LNCAP (cell line): ENCODE measurements at regions not wholly inside any gene's neighbourhood (a gene's known extent, or its start where the extent isn't known, plus 50 kb on each side); places are given as distances from the start of the nearest gene placed in this dataset.

ENCODE experiments used
- CTCF ChIP-seq: fragments of 450-650 bp; IDR thresholded peaks from 2 replicates; pipeline ENCODE4 v1.5.1; 2017; ENCODE audit warnings: mild to moderate bottlenecking

DNA sequence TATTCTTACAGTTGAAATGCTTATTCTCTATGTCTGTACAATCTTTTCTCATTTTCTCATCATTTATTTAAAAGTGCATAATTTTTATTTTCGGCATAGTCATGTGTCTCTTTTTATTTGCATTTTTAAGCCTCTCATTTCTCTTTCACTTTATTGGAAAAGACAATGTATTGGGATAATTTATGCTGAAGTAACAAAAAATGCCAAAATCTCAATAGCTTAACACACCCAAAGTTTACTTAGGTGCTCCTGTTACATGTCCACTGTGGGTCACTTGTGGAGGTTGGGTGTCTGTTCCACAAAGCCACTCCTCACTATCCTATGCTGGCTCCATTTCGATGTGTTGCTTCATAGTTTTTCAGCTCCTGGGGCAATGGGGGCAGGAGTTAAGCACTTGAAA lies 638.7 kb downstream of the CD109 start:
- TF ChIP-seq CTCF = no peak

DNA sequence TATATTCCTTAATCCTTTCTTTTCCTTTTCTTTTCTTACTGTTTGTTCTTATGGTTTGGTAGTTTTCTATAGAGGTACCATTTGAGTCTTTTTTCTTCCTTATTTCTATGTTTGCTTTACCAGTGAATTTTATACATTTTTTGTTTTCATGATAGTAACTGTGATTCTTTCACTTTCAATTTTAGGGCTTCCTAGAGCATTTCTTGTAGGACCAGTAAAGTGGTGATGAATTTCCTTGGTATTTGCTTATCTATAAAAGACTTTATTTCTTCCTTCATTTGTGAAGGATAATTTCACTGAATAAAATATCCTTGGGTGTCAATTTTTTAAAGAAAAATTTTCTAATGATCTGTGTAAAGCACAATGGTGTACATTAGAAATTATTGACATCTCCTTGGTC lies 637.4 kb downstream of the CD109 start:
- no peak for TF ChIP-seq CTCF

DNA sequence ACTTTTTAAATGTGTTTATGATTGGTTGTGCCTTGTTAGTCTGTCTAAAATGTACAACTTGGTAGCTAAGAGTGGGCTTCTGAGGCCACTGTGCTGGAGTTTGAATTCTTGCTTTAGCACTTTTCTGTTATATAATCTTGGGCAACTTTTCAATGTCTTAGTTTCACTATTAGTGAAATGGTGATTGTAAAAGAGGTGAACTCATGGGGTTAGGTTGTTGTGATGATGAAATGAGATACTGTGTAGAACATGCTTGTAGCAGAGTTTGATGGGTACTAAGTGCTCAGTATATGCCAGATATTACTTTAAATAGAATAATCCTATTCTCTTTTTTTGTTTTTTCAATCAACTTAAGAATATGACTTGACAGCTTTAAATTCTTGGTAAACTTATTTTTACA lies 624.7 kb downstream of the CD109 start:
- no peak for TF ChIP-seq CTCF

DNA sequence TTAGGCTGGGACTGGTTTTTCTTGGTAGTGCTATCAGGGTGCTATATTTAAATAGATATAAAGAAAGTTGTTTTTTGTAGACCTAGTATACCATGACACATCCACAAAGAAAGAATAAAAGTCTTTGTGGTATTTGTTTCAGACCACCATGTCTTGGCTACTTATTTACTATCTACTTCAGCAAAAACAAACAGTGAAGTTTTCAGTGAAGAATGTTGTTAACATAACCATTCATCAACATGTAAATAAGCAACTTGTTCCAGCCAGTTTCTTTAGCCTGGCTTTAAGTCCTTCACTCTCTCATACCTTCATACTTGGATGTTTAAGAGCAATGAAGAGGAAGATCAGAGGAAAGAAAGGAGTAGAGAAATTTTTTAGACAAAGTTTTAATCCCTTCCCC lies 624.1 kb downstream of the CD109 start:
- TF ChIP-seq CTCF = no peak

DNA sequence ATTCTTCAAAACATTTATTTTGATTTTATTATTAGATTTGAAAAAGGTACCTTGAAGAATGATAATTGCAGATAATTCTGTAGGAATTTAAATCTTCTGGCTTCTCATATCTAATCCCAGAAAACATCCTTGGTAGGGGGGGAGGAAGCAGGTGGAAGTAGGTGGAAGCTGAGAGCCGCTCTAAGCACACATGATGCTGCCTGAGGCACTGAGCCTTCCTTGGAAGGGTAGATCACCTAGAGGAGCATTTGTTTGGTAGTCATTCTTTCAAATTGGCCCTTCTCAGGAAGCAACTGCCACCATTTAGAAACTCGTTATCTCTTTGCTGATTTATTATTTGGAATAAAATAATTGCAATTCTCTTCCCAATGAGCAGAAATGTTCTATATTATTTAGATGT lies 623.3 kb downstream of the CD109 start:
- TF ChIP-seq CTCF = no peak

GRCh38 chr6:74318738-74319137 lies 622.7 kb downstream of the CD109 start:
- TF ChIP-seq CTCF = no peak

DNA sequence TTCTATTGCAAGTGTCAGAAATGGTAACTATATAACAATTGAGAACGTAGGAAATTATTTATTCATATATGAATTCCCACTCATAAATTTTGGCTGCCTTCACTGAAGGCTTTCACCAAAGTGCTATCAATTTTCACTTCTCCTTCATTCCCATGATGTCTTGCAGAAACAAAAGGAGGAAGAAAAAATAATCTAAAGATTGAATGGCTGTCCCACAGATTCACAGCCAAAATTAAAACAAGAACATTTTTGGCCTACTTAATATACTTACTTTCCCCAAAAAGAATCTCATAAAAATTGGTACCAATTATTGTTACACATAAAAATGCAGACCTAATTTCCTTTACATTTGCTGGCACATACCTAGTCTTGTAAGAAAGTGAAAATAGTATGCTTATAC lies 616.1 kb downstream of the CD109 start:
- no peak for TF ChIP-seq CTCF

DNA sequence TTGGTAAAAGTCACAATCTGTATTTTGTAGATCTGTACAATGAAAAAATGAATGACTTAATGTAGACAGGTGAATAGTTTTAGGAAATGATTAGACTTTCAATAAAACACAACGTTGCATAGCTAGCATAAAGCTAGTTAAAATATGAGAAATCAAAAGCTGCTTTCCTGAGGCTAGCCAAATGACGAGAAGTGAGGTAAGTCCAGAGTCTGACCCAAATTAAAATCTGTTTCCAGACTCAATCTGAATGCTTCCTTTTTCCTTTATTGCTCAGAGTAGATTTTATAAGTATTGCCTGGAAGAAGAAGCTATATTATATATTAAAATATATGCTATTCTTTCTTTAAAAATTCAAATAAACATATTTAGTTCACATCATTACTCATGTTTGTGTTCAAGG lies 615.4 kb downstream of the CD109 start:
- TF ChIP-seq CTCF = no peak
